ENCODE measurements at regions not wholly inside any gene's neighbourhood (a gene's known extent, or its start where the extent isn't known, plus 50 kb on each side); places are given as distances from the start of the nearest gene placed in this dataset.

GRCh38 chr4:141884070-141884469 is 247.7 kb downstream of the IL15 start:
- Histone ChIP-seq H3K36me3 (ENCODE audit: control insufficient read depth in 2 of 2, insufficient read depth in 2 of 2, low read length in 1 of 2) (no peaks in the 10 kb centered on the region), H3K27ac (ENCODE audit: low read depth in 2 of 2, low read length in 1 of 2) (no peak overlapping the region), H3K4me1 (ENCODE audit: control insufficient read depth in 2 of 2, insufficient read depth in 2 of 2, low read length in 1 of 2) (no peaks in the 10 kb centered on the region), H3K27me3 (ENCODE audit: control insufficient read depth in 1 of 2, insufficient read depth in 2 of 2, low read length in 2 of 2) (no peaks in the 10 kb centered on the region), H3K4me3 (ENCODE audit: low read depth in 1 of 2, low read length in 2 of 2) (no peak overlapping the region), H3K9me3 (ENCODE audit: control insufficient read depth in 2 of 2, insufficient read depth in 1 of 2, low read depth in 1 of 2, low read length in 1 of 2) (no peaks in the 10 kb centered on the region)
- WGBS, 2 donors: 73 to 85% methylated on average over 2 of the region's 2 CpGs

- no peaks in the 10 kb centered on the region for H3K36me3 ChIP-seq (ENCODE audit: control insufficient read depth in 2 of 2, insufficient read depth in 2 of 2, low read length in 1 of 2)
- H3K27me3 ChIP-seq (ENCODE audit: control insufficient read depth in 1 of 2, insufficient read depth in 2 of 2, low read length in 2 of 2): no peaks in the 10 kb centered on the region
- H3K4me1 ChIP-seq (ENCODE audit: control insufficient read depth in 2 of 2, insufficient read depth in 2 of 2, low read length in 1 of 2): no peaks in the 10 kb centered on the region
- no peak overlapping the region for H3K4me3 ChIP-seq (ENCODE audit: low read depth in 1 of 2, low read length in 2 of 2)
- H3K9me3 ChIP-seq (ENCODE audit: control insufficient read depth in 2 of 2, insufficient read depth in 1 of 2, low read depth in 1 of 2, low read length in 1 of 2): no peaks in the 10 kb centered on the region
- WGBS, 2 donors: 86 to 93% methylated on average over 1 of the region's 1 CpG
- H3K27ac ChIP-seq (ENCODE audit: low read depth in 2 of 2, low read length in 1 of 2): no peak overlapping the region
These were observed 248.7 kb downstream of the IL15 start for GRCh38 chr4:141885112-141885511.

DNA sequence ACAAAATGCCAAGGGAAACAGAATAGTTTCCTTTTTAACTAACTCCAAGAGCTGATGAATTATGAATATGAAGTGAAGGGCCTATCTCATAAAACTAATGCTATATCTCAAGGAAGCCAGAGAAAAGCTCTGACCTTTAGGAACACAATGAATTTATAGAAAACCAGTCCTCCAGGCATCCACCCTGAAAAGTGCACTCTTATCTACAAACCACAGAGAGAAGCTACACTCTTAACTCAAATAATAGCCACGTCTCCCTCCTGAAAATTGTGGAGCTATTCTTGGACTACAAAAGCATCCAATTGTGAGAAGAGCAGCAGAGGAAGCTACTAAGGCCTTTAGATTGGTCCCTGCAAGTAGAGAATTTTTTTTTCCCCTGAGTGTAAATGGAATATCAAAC is 253.9 kb downstream of the IL15 start:
- 44 to 58% methylated on average over 1 of the region's 1 CpG for WGBS, 2 donors
- no peaks in the 10 kb centered on the region for H3K27me3 ChIP-seq (ENCODE audit: control insufficient read depth in 1 of 2, insufficient read depth in 2 of 2, low read length in 2 of 2)
- no peak overlapping the region for H3K4me3 ChIP-seq (ENCODE audit: low read depth in 1 of 2, low read length in 2 of 2)
- H3K27ac ChIP-seq (ENCODE audit: low read depth in 2 of 2, low read length in 1 of 2): no peak overlapping the region
- H3K4me1 ChIP-seq (ENCODE audit: control insufficient read depth in 2 of 2, insufficient read depth in 2 of 2, low read length in 1 of 2): no peaks in the 10 kb centered on the region
- H3K36me3 ChIP-seq (ENCODE audit: control insufficient read depth in 2 of 2, insufficient read depth in 2 of 2, low read length in 1 of 2): no peaks in the 10 kb centered on the region
- no peaks in the 10 kb centered on the region for H3K9me3 ChIP-seq (ENCODE audit: control insufficient read depth in 2 of 2, insufficient read depth in 1 of 2, low read depth in 1 of 2, low read length in 1 of 2)

DNA sequence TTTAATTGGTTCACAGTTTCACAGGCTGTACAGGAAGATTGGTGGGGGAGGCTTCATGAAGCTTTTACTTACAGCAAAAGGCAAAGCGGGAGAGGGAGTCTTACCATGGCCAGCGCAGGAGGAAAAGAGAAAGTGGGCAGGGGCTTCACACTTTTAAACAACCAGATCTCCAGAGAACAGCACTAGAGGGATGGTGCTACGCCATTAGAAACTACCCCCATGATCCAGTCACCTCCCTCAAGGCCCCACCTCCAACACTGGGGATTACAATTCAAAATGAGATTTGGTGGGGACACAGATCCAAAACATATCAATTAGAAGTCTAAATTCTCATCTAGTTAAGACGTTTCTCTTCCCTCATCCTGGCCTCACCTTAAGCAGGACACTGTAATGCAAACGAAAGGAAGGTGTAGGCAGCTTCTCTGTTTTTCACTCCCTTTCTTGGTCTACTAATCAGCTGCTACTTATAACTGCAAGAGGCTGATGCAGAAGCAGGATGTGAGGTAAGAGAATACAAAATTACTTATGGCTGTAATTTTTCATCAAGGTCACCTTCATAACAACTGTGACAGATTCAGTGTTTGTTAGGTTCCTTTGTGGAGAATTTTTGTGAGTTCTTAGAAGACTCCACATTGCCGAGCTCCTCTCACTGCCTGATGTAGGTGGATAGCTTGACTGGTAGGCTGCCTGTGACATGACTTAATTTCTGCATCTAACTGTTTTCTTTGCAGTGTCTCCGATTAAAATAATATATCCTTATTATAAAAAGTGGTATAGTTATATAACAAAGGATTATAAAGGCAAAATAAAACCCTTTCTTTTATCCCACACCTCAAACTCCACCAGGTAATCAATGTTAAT is 255.1 kb downstream of the IL15 start:
- WGBS, 2 donors: 86 to 88% methylated on average over 7 of the region's 7 CpGs
- H3K27ac ChIP-seq (ENCODE audit: low read depth in 2 of 2, low read length in 1 of 2): no peak overlapping the region
- no peaks in the 10 kb centered on the region for H3K4me1 ChIP-seq (ENCODE audit: control insufficient read depth in 2 of 2, insufficient read depth in 2 of 2, low read length in 1 of 2)
- H3K36me3 ChIP-seq (ENCODE audit: control insufficient read depth in 2 of 2, insufficient read depth in 2 of 2, low read length in 1 of 2): no peaks in the 10 kb centered on the region
- H3K9me3 ChIP-seq (ENCODE audit: control insufficient read depth in 2 of 2, insufficient read depth in 1 of 2, low read depth in 1 of 2, low read length in 1 of 2): no peaks in the 10 kb centered on the region
- no peak overlapping the region for H3K4me3 ChIP-seq (ENCODE audit: low read depth in 1 of 2, low read length in 2 of 2)
- H3K27me3 ChIP-seq (ENCODE audit: control insufficient read depth in 1 of 2, insufficient read depth in 2 of 2, low read length in 2 of 2): no peaks in the 10 kb centered on the region

- Histone ChIP-seq H3K36me3 (ENCODE audit: control insufficient read depth in 2 of 2, insufficient read depth in 2 of 2, low read length in 1 of 2) (no peaks in the 10 kb centered on the region), H3K4me3 (ENCODE audit: low read depth in 1 of 2, low read length in 2 of 2) (no peak overlapping the region), H3K4me1 (ENCODE audit: control insufficient read depth in 2 of 2, insufficient read depth in 2 of 2, low read length in 1 of 2) (no peaks in the 10 kb centered on the region), H3K9me3 (ENCODE audit: control insufficient read depth in 2 of 2, insufficient read depth in 1 of 2, low read depth in 1 of 2, low read length in 1 of 2) (no peaks in the 10 kb centered on the region), H3K27ac (ENCODE audit: low read depth in 2 of 2, low read length in 1 of 2) (no peak overlapping the region), H3K27me3 (ENCODE audit: control insufficient read depth in 1 of 2, insufficient read depth in 2 of 2, low read length in 2 of 2) (no peaks in the 10 kb centered on the region)
- WGBS, 2 donors: 94 to 97% methylated on average over 3 of the region's 3 CpGs
These were observed 260.3 kb downstream of the IL15 start for GRCh38 chr4:141896687-141897086.

GRCh38 chr4:141898346-141898745 is 262.0 kb downstream of the IL15 start:
- WGBS, 2 donors: 35 to 45% methylated on average over 2 of the region's 2 CpGs
- Histone ChIP-seq H3K9me3 (ENCODE audit: control insufficient read depth in 2 of 2, insufficient read depth in 1 of 2, low read depth in 1 of 2, low read length in 1 of 2) (no peaks in the 10 kb centered on the region), H3K4me3 (ENCODE audit: low read depth in 1 of 2, low read length in 2 of 2) (no peak overlapping the region), H3K27me3 (ENCODE audit: control insufficient read depth in 1 of 2, insufficient read depth in 2 of 2, low read length in 2 of 2) (no peaks in the 10 kb centered on the region), H3K4me1 (ENCODE audit: control insufficient read depth in 2 of 2, insufficient read depth in 2 of 2, low read length in 1 of 2) (no peaks in the 10 kb centered on the region), H3K27ac (ENCODE audit: low read depth in 2 of 2, low read length in 1 of 2) (no peak overlapping the region), H3K36me3 (ENCODE audit: control insufficient read depth in 2 of 2, insufficient read depth in 2 of 2, low read length in 1 of 2) (no peaks in the 10 kb centered on the region)

GRCh38 chr4:141899103-141899502 is 262.7 kb downstream of the IL15 start:
- no peaks in the 10 kb centered on the region for H3K4me1 ChIP-seq (ENCODE audit: control insufficient read depth in 2 of 2, insufficient read depth in 2 of 2, low read length in 1 of 2)
- H3K36me3 ChIP-seq (ENCODE audit: control insufficient read depth in 2 of 2, insufficient read depth in 2 of 2, low read length in 1 of 2): no peaks in the 10 kb centered on the region
- H3K9me3 ChIP-seq (ENCODE audit: control insufficient read depth in 2 of 2, insufficient read depth in 1 of 2, low read depth in 1 of 2, low read length in 1 of 2): no peaks in the 10 kb centered on the region
- no peak overlapping the region for H3K4me3 ChIP-seq (ENCODE audit: low read depth in 1 of 2, low read length in 2 of 2)
- H3K27ac ChIP-seq (ENCODE audit: low read depth in 2 of 2, low read length in 1 of 2): no peak overlapping the region
- H3K27me3 ChIP-seq (ENCODE audit: control insufficient read depth in 1 of 2, insufficient read depth in 2 of 2, low read length in 2 of 2): no peaks in the 10 kb centered on the region
- 71 to 83% methylated on average over 1 of the region's 1 CpG for WGBS, 2 donors

DNA sequence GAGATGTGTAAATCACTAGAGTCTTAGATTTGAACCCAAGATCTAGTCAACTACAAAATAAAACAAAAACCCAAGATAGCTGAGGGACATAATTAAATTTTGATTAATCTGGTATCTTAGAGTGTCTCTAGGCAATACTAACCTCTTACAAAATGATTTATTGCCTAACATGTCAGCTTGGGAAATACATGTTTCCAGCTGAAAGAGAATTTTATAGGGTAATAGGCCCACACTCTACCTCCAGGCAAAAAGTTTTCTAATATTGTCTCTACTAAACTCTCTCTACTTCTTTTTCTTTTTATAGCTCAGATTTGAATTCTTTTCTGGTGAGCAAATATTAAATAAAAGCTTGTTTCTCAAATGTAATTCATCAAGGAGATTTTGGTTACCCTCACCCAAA is 263.2 kb downstream of the IL15 start:
- Histone ChIP-seq H3K27ac (ENCODE audit: low read depth in 2 of 2, low read length in 1 of 2) (no peak overlapping the region), H3K4me1 (ENCODE audit: control insufficient read depth in 2 of 2, insufficient read depth in 2 of 2, low read length in 1 of 2) (no peaks in the 10 kb centered on the region), H3K36me3 (ENCODE audit: control insufficient read depth in 2 of 2, insufficient read depth in 2 of 2, low read length in 1 of 2) (no peaks in the 10 kb centered on the region), H3K9me3 (ENCODE audit: control insufficient read depth in 2 of 2, insufficient read depth in 1 of 2, low read depth in 1 of 2, low read length in 1 of 2) (no peaks in the 10 kb centered on the region), H3K4me3 (ENCODE audit: low read depth in 1 of 2, low read length in 2 of 2) (no peak overlapping the region), H3K27me3 (ENCODE audit: control insufficient read depth in 1 of 2, insufficient read depth in 2 of 2, low read length in 2 of 2) (no peaks in the 10 kb centered on the region)

GRCh38 chr4:141900856-141901255 is 264.5 kb downstream of the IL15 start:
- no peak overlapping the region for H3K4me3 ChIP-seq (ENCODE audit: low read depth in 1 of 2, low read length in 2 of 2)
- H3K9me3 ChIP-seq (ENCODE audit: control insufficient read depth in 2 of 2, insufficient read depth in 1 of 2, low read depth in 1 of 2, low read length in 1 of 2): no peaks in the 10 kb centered on the region
- H3K4me1 ChIP-seq (ENCODE audit: control insufficient read depth in 2 of 2, insufficient read depth in 2 of 2, low read length in 1 of 2): no peaks in the 10 kb centered on the region
- 50 to 60% methylated on average over 4 of the region's 4 CpGs for WGBS, 2 donors
- no peaks in the 10 kb centered on the region for H3K36me3 ChIP-seq (ENCODE audit: control insufficient read depth in 2 of 2, insufficient read depth in 2 of 2, low read length in 1 of 2)
- no peaks in the 10 kb centered on the region for H3K27me3 ChIP-seq (ENCODE audit: control insufficient read depth in 1 of 2, insufficient read depth in 2 of 2, low read length in 2 of 2)
- no peak overlapping the region for H3K27ac ChIP-seq (ENCODE audit: low read depth in 2 of 2, low read length in 1 of 2)

GRCh38 chr4:141905751-141906150 is 269.4 kb downstream of the IL15 start:
- H3K27ac ChIP-seq (ENCODE audit: low read depth in 2 of 2, low read length in 1 of 2): no peak overlapping the region
- WGBS, 2 donors: 74 to 80% methylated on average over 3 of the region's 3 CpGs
- no peaks in the 10 kb centered on the region for H3K27me3 ChIP-seq (ENCODE audit: control insufficient read depth in 1 of 2, insufficient read depth in 2 of 2, low read length in 2 of 2)
- H3K9me3 ChIP-seq (ENCODE audit: control insufficient read depth in 2 of 2, insufficient read depth in 1 of 2, low read depth in 1 of 2, low read length in 1 of 2): no peaks in the 10 kb centered on the region
- no peaks in the 10 kb centered on the region for H3K36me3 ChIP-seq (ENCODE audit: control insufficient read depth in 2 of 2, insufficient read depth in 2 of 2, low read length in 1 of 2)
- no peak overlapping the region for H3K4me3 ChIP-seq (ENCODE audit: low read depth in 1 of 2, low read length in 2 of 2)
- no peaks in the 10 kb centered on the region for H3K4me1 ChIP-seq (ENCODE audit: control insufficient read depth in 2 of 2, insufficient read depth in 2 of 2, low read length in 1 of 2)

Data from esophagus (tissue), 2 donors.